HCT116 (cell line): ENCODE measurements at regions not wholly inside any gene's neighbourhood (a gene's known extent, or its start where the extent isn't known, plus 50 kb on each side); places are given as distances from the start of the nearest gene placed in this dataset.

Experiments
- CEBPB ChIP-seq: IDR thresholded peaks from 2 replicates; pipeline ENCODE4 v1.6.1; 2012; ENCODE audit warnings: low read depth
- EZH2phosphoT487 ChIP-seq: fragments of 200-600 bp; IDR thresholded peaks from 2 replicates; pipeline ENCODE4 v1.6.1; 2018; ENCODE audit warnings: antibody characterized with exemption, borderline replicate concordance
- FOSL1 ChIP-seq: IDR thresholded peaks from 2 replicates; pipeline ENCODE4 v1.6.1; 2012; ENCODE audit warnings: low read depth
- JUND ChIP-seq: IDR thresholded peaks from 2 replicates; pipeline ENCODE4 v1.6.1; 2012
- POLR2AphosphoS5 ChIP-seq: IDR thresholded peaks from 2 replicates; pipeline ENCODE4 v1.6.1; 2011; ENCODE audit warnings: mild to moderate bottlenecking, low read depth, low read length, moderate library complexity
- SP1 ChIP-seq: IDR thresholded peaks from 2 replicates; pipeline ENCODE4 v1.6.1; 2012; ENCODE audit warnings: low read depth
- SRF ChIP-seq: IDR thresholded peaks from 2 replicates; pipeline ENCODE4 v1.6.1; 2012; ENCODE audit warnings: low read depth
- TCF7L2 ChIP-seq: IDR thresholded peaks from 2 replicates; pipeline ENCODE4 v1.7.0; 2011; ENCODE audit warnings: borderline replicate concordance, inconsistent platforms; ENCODE audit not compliant: insufficient read depth, insufficient read length; ENCODE audit errors: extremely low read depth
- YY1 ChIP-seq: IDR thresholded peaks from 2 replicates; pipeline ENCODE4 v1.6.1; 2011; ENCODE audit warnings: low read length, low read depth, moderate library complexity, mild to moderate bottlenecking; ENCODE audit not compliant: insufficient replicate concordance; ENCODE audit errors: extremely low read depth
- ZFX ChIP-seq: fragments of 450-650 bp; IDR thresholded peaks from 2 replicates; pipeline ENCODE4 v1.6.1; 2017
- TF ChIP-seq, protein P1 (sequence below), 3 experiments: fragments of 200-600 bp in 1 of 3; sonication (generic) in 1 of 3; IDR thresholded peaks in 2 of 3; conservative IDR thresholded peaks in 1 of 3; 2 replicates each; pipeline ENCODE4 v1.5.1; 2012 to 2017; ENCODE audit warnings: low read depth in 2 of 3, low read length in 2 of 3, antibody characterized with exemption in 1 of 3, borderline replicate concordance in 1 of 3, control low read depth in 1 of 3, mild to moderate bottlenecking in 1 of 3, mixed read lengths in 1 of 3, mixed run types in 1 of 3, moderate library complexity in 1 of 3; ENCODE audit not compliant: insufficient read depth in 1 of 3
- TF ChIP-seq, protein P2 (sequence below): IDR thresholded peaks from 2 replicates; pipeline ENCODE4 v1.6.1; 2012; ENCODE audit warnings: low read depth
- TF ChIP-seq, protein P3 (sequence below): IDR thresholded peaks from 2 replicates; pipeline ENCODE4 v1.6.1; 2012

DNA sequence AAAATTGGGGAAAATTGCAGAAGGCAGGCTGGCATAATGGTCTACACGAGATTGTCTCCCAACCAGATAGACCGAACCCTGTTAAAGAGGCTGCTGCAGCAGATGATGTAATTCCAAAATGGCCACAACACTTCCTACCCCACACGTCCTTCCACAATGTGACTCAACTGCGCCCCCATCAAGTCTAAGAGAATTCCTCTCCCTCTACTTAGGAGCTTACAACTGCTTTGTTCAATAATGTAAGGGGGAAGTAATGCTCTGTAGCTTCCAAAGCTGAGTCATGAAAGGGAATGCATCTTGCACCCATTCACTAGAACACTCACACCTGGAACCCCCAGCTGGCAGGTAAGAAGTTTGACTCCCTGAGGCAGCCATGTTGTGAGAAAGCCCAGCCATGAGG, 117.8 kb upstream of the IRS2 start (continued):
- TF ChIP-seq, protein P1, sequence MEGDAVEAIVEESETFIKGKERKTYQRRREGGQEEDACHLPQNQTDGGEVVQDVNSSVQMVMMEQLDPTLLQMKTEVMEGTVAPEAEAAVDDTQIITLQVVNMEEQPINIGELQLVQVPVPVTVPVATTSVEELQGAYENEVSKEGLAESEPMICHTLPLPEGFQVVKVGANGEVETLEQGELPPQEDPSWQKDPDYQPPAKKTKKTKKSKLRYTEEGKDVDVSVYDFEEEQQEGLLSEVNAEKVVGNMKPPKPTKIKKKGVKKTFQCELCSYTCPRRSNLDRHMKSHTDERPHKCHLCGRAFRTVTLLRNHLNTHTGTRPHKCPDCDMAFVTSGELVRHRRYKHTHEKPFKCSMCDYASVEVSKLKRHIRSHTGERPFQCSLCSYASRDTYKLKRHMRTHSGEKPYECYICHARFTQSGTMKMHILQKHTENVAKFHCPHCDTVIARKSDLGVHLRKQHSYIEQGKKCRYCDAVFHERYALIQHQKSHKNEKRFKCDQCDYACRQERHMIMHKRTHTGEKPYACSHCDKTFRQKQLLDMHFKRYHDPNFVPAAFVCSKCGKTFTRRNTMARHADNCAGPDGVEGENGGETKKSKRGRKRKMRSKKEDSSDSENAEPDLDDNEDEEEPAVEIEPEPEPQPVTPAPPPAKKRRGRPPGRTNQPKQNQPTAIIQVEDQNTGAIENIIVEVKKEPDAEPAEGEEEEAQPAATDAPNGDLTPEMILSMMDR (IDR thresholded peaks at IDR 0.05 in 2 of 3, conservative IDR thresholded peaks at IDR 0.05 in 1 of 3; ENCODE audit: borderline replicate concordance in 1 of 3, insufficient read depth in 1 of 3, low read depth in 2 of 3, low read length in 2 of 3), result 0 out of 6 replicates have a peak, but pooled peaks of 1 of the 3 experiments have one; percentile 12
- TF ChIP-seq, protein P2, sequence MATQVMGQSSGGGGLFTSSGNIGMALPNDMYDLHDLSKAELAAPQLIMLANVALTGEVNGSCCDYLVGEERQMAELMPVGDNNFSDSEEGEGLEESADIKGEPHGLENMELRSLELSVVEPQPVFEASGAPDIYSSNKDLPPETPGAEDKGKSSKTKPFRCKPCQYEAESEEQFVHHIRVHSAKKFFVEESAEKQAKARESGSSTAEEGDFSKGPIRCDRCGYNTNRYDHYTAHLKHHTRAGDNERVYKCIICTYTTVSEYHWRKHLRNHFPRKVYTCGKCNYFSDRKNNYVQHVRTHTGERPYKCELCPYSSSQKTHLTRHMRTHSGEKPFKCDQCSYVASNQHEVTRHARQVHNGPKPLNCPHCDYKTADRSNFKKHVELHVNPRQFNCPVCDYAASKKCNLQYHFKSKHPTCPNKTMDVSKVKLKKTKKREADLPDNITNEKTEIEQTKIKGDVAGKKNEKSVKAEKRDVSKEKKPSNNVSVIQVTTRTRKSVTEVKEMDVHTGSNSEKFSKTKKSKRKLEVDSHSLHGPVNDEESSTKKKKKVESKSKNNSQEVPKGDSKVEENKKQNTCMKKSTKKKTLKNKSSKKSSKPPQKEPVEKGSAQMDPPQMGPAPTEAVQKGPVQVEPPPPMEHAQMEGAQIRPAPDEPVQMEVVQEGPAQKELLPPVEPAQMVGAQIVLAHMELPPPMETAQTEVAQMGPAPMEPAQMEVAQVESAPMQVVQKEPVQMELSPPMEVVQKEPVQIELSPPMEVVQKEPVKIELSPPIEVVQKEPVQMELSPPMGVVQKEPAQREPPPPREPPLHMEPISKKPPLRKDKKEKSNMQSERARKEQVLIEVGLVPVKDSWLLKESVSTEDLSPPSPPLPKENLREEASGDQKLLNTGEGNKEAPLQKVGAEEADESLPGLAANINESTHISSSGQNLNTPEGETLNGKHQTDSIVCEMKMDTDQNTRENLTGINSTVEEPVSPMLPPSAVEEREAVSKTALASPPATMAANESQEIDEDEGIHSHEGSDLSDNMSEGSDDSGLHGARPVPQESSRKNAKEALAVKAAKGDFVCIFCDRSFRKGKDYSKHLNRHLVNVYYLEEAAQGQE, result no peak
- peak; percentile 60 for TF ChIP-seq YY1
- TF ChIP-seq FOSL1, result no peak
- no peak for TF ChIP-seq JUND
- TF ChIP-seq TCF7L2, result no peak
- TF ChIP-seq SP1, result no peak
- TF ChIP-seq SRF, result no peak
- no peak for TF ChIP-seq CEBPB
- no peak for TF ChIP-seq POLR2AphosphoS5
- no peak for TF ChIP-seq EZH2phosphoT487
- TF ChIP-seq, protein P3, sequence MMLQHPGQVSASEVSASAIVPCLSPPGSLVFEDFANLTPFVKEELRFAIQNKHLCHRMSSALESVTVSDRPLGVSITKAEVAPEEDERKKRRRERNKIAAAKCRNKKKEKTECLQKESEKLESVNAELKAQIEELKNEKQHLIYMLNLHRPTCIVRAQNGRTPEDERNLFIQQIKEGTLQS, result no peak
- no peak for TF ChIP-seq ZFX
- TF ChIP-seq, all 23 proteins: peak for 4
